Dermis blood vessel endothelial cell (primary cell): ENCODE measurements at regions not wholly inside any gene's neighbourhood (a gene's known extent, or its start where the extent isn't known, plus 50 kb on each side); places are given as distances from the start of the nearest gene placed in this dataset.
"Not testable (repeated sequence)": the region's sequence is repeated elsewhere in the genome, so short reads cannot be mapped to it uniquely, and the experiment has no call there.

ENCODE experiments used
- DNase-seq: peaks from one replicate; pipeline ENCODE4 v3.0.0; 2010

DNA sequence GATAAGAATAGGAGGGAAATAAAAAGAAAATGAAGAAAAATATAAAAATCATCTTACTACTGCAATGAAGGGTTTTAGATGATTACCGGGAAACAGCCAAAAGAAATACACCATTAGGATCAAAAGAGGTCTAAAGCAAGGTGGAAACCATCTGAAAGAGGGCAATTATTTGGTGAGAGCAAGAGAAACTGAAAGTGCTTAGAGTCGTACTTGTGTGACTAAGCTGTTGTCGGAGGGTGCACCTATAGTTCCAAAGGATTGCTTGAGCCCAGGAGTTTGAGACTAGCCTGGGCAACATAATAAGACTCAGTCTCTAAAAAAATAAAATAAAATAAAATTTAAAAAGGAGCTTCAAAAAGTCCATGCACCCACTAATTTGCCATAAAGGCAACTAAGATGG, 169.5 kb downstream of the DKK1 start:
- DNase-seq = no peak

DNA sequence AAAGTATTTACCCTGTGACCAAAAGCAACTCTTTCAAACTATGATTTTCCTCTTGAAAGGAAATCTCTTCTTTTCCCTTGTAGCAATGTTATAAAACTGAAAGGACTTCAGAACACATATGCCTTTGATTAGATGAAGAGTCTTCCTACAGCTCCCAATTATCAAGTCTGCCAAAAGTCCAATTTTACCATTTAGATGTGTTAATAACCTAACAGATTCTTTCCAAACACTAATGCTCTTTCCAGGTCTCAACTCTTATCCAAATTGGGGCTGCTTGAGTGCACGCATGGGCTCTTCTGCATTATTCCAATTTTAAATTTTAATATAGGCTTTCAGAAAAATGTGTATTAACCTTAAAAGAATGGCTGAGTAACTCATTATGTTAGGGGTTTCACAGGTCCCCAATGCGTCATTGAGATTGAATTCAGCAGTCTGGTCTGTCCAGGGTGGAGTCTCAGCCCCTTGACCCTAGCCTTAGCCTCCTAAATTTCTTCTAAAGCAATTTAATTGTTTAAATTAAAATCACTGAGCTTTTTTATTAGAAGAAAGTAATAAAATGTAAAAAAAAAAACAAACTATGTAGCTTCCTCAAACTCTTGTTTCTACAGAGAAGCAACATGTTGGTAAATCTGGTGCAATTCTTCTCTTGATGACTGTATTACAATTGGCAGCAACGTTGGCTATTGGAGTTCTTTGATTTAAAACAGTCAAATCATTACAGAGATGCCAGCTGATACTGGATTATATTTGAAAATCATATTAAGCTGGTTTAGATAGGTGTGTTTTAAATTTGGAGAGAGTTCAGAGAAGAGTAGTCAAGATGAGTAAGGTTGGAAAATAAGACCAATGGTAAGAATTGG, 170.4 kb downstream of the DKK1 start:
- no peak for DNase-seq

GRCh38 chr10:52485462-52485861, 171.4 kb downstream of the DKK1 start:
- DNase-seq = no peak

DNA sequence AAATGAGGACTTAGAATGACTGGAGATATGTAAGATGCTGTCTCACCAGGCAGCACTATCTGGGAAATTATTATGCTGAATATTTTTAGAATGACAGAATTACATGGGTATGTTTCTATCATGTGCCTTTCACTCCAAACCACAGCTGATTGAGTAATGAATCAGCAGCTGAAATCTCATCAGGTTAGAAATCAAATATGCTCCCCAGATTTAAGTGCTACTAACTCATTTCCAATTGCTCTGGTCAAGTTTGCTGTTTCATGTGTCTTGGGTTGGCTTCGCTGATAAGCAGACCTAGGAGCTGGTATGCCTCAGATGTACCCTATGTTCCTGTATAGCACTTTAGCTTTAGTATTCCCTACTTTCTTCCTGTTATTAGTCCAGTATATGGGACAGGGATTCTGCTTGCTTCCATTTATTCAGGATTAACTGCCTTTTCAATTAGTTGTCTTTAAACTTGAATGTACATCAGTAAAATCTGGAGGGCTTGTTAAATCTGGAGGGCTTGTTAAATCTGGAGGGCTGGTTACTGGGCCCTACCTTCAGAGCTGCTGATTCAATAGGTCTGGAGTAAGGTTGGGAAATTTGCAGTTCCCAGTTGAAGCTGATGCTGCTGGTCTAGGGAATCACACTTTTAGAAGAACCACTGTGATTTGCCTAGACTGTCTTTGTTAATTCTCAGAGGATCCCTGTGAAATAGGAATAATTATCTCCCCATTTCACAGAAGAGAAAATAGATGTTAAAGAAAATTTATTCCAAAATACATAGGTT, 172.9 kb downstream of the DKK1 start:
- DNase-seq = peak; percentile 68

DNA sequence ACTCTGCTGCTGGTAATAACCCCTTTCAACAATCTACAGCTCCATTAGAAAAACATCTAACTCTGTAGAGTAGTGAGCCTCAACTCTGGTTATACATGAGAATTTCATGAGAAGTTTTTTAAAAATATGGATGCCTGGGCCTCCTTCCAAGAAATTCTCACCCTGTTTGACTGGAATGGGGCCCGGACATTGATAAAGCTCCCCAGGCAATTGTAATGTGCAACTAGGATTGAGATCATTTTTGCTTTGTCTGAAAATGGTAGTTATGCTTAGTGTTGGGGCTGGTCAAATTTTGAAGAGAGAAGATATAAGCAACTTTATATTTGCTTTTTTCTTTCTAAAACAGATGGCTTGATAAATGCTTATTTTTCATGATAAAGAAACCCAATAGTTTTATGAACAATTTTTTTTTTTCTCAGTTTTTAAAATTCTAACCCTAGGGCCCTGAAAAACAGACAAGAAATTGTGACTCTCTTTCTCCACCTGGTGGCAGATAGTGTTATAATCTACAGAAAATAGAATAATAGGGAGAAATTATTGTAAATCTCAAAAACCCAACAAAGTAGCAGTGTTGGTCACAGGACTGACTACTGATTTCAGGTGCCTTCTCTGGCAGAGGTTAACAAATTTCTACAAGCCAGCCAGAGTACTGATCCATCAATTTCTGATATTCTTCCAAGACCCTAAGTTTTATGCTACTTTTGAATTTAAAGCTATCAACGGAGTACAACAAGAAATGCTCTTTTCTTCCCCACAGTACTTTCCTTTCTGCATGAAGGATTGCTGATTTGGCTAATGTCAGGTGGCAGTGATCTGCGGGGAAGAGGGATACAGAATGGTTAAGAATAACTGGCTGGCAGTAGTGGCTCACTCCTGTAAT, 174.8 kb downstream of the DKK1 start:
- DNase-seq = peak; percentile 74

DNA sequence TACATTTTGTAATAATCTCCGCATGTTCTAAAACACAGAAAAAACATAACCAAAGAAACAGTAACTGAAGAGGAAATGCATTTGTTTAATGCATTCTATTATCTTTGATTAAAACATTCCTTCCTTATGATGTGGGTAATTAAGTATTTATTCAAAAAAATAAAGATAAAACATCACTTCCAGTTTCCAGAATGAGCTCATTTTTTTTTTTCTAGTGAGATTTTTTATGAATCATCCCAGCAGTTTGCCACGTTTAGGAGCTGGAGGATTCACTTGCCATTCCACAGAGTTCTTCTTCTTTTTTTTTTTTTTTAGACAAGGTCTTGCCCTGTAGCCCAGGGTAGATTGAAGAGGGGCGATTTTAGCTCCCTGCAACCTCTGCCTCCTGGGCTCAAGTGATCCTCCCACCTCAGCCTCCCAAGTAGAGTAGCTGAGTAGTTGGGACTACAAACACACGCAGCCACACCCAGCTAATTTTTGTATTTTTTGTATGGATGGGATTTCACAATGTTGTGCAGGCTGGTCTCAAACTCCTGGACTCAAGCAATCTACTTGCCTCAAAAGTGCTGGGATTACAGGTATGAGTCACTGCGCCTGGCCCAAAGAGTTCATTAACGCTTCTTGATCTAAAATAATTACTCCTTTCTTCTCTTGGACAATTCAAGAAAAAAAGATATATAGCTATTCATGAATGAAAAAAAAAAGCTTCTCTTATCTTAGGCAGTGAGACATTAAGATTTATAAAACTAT, 177.3 kb downstream of the DKK1 start:
- DNase-seq = no peak

DNA sequence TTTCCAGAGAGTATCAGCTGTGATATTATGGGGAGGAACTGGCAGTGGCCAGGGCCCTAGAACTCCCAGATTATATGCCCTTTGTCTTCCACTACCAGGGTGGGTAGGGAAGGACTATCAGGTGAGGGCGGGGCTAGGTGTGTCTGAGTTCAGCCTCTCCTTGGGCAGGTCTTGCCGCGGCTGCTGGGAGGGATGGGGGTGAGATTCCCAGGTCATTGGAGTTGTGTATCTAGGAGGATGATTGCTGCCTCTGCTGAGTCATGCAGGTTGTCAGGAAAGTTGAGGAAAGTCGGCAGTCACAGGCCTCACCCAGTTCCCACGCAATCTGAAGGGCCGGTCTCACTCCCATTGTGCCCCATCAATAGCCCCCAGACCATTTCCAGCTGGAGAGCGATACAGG, 185.2 kb downstream of the DKK1 start:
- DNase-seq = no peak

DNA sequence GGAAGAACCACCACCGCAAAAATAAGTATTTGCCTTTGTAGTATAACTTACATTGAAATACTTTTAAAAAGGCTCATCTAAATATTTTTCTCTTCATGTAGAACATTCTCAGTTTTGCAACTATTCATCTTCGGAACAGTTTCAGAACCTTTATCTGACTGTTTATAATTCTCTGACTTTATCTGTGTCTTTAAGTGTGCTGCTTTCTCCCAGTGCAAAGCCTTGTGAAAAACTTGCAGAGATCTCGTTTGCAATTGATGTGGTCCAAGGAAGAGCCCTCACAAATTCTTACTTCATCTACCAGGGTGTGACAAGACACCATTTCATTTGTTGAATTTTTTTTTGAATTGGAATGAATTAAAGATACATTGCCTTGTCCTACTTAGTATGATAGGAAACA, 186.4 kb downstream of the DKK1 start:
- no peak for DNase-seq

DNA sequence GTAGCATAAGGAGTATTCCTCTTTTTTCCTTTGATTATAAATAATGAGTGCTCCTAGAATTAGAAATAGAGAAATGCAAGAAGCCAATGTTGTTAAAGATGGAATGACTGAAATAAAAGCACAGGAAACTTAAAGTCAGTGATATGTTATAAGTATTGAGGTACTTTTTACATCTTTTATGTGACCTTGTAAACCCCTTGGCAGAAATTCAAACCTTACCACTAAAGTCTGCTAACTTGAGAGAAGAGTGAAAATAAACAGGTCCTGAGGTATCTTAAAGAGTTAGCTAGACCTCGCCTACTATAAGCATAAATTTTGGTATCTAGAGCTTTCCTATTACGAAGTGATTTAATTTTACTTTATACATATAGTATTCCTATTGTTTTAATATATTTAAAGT, 188.2 kb downstream of the DKK1 start:
- DNase-seq = no peak

GRCh38 chr10:52505341-52505740, 191.3 kb downstream of the DKK1 start:
- DNase-seq = not testable (repeated sequence)

DNA sequence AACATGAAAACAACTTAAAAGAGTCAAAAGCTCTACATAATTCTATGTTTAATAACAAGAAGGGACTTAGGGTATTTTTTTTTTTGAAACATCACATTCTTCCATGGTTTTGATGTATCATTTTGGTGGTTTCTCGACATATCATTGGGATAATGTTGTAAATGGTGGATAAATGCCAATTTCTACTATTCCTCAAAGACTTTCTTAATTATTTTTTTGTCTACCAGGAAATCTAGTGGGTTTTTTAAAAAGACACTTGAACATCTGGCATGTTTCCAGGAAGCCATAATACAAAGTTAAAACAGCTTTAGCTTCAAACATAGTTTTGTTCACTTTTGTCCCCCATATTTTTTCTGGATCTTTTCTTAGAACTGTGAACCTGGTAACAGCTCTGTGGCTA, 200.4 kb downstream of the DKK1 start:
- DNase-seq = no peak

- DNase-seq = peak; percentile 1
Observed at GRCh38 chr10:52517012-52517411, 202.9 kb downstream of the DKK1 start.

DNA sequence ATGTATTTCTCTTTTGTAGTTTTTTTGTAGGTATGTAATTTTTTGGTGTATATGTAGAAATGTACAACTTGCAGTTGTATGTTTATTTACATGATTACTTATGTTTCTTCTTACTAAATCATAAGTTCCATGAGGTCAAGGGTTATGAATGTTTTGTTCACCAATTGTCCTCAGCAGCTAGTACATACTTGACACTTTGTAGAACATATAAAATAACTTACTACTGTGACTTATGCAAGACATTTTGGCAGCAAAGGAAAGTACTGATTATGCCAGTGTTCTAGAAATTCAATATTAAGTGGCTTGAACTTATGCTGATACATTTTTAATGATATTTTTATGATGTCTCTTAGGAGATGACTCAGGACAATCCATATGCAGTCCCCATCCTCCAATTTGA, 209.6 kb downstream of the DKK1 start:
- no peak for DNase-seq

GRCh38 chr10:52525761-52526160, 211.7 kb downstream of the DKK1 start:
- DNase-seq = no peak

DNA sequence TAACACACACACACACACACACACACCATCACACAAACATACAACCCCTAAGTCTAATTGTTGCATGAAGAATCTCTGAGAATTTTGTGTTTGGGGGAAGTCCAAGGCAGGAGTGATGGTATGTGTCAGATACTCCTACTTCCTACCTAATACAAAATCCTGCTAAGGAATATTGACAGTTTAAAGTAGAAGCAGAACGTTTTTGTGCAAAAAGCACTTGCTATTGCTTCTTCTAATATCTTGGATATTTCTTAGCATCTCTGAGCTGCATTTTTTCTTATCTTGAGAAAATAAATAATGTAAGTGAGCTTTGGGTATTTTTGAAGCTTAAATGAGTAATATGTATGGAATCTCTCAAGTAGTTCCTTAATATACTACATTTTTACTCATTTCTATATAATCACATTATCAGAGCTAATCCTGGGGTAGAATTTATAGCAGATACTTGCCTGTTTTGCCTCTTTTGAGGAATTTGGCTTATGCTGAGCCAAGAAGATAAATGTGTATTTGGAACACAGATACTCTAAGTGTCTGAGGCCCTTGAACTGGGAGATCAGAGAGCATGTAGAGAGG, 212.3 kb downstream of the DKK1 start:
- DNase-seq = no peak

DNA sequence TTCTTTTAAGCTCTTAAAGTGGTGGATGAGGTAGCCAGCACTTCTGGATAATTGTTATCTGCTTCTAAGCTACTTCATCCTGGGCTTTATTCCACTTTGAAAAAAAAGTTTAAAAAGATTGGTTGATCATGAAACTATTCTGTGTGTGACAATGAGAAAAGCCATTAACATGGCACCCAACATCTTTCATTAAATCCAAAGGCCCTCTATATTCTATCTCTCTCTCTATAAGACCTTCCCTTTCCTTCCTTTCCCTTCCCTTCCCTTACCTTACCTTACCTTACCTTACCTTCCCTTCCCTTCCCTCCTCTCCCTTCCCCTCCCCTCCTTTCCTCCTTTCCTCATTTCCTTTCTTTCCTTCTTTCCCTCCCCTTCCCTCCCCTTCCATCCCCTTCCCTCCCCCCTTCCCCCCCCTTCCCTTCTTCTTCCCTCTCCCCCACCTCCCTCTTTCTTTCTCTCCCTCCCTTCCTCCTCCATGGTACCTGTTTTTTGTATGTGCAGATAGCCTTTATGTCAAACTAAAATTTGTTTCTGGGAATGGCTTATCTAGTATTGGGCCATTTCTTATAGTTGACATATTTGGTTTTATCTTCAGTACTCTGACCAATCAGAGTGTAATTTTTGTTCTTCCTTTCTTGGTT, 218.7 kb downstream of the DKK1 start:
- no peak for DNase-seq

GRCh38 chr10:52533986-52534385, 219.9 kb downstream of the DKK1 start:
- DNase-seq = no peak

DNA sequence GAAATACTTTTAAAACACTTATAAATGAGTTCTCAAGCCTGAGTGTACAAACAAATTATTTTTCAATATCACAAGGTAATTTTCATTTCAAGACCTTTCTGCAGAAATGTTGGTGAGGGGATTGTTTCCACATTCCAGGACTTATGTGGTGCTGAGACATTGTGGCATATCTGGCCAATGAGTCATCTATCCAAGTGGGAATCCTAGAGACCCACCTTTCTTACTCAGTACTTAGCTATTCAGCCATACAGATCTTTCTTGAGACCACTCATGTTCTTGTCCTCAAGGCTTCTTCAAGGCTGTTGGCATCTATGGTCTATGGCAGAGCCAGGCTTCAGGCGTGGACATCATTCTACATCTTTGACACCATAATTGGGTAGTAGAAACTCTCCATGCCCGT, 225.4 kb downstream of the DKK1 start:
- peak; percentile 38 for DNase-seq

GRCh38 chr10:52540479-52540984, 226.5 kb downstream of the DKK1 start:
- DNase-seq = no peak

DNA sequence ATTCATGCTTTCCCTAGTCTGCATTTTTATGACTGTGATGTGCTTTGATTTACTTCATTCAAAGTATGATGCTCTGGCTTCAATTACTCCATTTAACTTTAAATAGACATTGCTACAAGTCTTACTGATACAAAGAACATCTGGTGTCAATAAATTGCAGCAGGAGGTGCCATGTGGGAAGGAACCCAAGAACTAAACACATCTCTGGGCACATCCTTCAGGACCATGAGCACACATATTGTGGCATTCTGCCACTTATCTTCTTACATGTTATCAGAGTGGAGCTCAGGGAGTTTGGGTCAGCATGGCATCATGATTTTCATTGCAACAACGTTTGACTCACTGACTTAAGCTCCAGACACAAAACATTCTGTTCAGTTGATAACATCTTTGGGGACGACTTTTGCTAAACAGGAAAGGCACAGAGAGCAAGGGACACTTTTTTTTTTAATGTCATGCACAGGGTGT, 227.0 kb downstream of the DKK1 start:
- no peak for DNase-seq

DNA sequence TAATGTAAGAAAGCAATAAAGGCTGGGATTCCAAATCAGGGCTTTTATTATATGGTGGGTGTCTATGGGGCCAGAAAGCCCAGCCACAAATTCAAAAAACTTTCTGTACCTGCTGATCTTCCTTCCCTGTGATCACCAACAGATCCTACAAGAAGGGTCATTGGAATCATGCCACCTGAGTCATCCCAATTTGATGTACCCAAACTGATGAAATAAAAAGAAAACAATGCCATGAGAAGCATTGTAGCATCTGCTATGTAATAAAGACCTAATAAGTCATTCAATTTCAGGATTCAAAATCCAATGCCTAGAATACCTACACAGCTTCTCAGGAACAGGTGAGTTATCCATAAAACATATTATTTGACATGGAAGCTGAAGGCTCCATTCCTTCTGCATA, 228.8 kb downstream of the DKK1 start:
- DNase-seq = no peak
